Heart right ventricle (tissue), 16 donors: ENCODE measurements at regions not wholly inside any gene's neighbourhood (a gene's known extent, or its start where the extent isn't known, plus 50 kb on each side); places are given as distances from the start of the nearest gene placed in this dataset.

ENCODE experiments used
- ATAC-seq, 8 donors: fragments of 200-7000 bp; cut with Tn5 transposase; one replicate each; pipeline ENCODE4 v1.9.1; 2020; ENCODE audit warnings: mild to moderate bottlenecking in 8 of 8, moderate library complexity in 8 of 8, moderate number of reproducible peaks in 1 of 8
- DNase-seq, 2 donors: peaks; one replicate each; pipeline ENCODE4 v3.0.0-alpha.2; 2020
- H3K27ac ChIP-seq, 10 donors: fragments of 200-600 bp; sonication (generic) in 2 of 10; one replicate each; pipeline versions ENCODE4 v1.5.0 to v1.8.0; 2020 to 2022; ENCODE audit warnings: mild to moderate bottlenecking in 3 of 10
- H3K27me3 ChIP-seq, 7 donors: fragments of 200-600 bp; one replicate each; pipeline ENCODE4 v1.8.0; 2021 to 2022; ENCODE audit warnings: mild to moderate bottlenecking in 2 of 7
- H3K36me3 ChIP-seq, 9 donors: fragments of 200-600 bp; sonication (generic) in 1 of 9; one replicate each; pipeline versions ENCODE4 v1.5.0 to v1.8.0; 2020 to 2022; ENCODE audit warnings: mild to moderate bottlenecking in 2 of 9
- H3K4me1 ChIP-seq, 9 donors: fragments of 200-600 bp; sonication (generic) in 1 of 9; one replicate each; pipeline versions ENCODE4 v1.5.0 to v1.8.0; 2020 to 2022; ENCODE audit warnings: mild to moderate bottlenecking in 4 of 9
- H3K4me3 ChIP-seq, 10 donors: fragments of 200-600 bp; sonication (generic) in 2 of 10; one replicate each; pipeline versions ENCODE4 v1.5.0 to v1.8.0; 2020 to 2022; ENCODE audit warnings: mild to moderate bottlenecking in 7 of 10, moderate library complexity in 2 of 10
- H3K9me3 ChIP-seq, 11 donors: fragments of 200-600 bp in 10 of 11; sonication (generic) in 2 of 11; one replicate each; pipeline versions ENCODE4 v1.5.0 to v1.8.0; 2013 to 2022; ENCODE audit warnings: mild to moderate bottlenecking in 2 of 11, control low read depth in 1 of 11, moderate library complexity in 1 of 11
- WGBS, 2 donors: extraction: QIAGEN DNeasy Blood & Tissue Kit; methylation state at CpG; one replicate each; pipeline ENCODE4 v1.1.7; 2013; ENCODE audit warnings: inconsistent platforms in 1 of 2; 5-methylcytosine and 5-hydroxymethylcytosine counted together
- intact Hi-C, 10 donors: fragments of 100-400 bp; cut with DNase I; formaldehyde crosslinking; loops; one replicate each; pipeline versions ENCODE4 v1.11.1 to v1.14.2; 2022
- TF ChIP-seq, protein P1 (sequence below), 9 donors: fragments of 200-600 bp; sonication (generic) in 2 of 9; IDR thresholded peaks; one replicate each; pipeline versions ENCODE4 v1.5.0 to v1.8.0; 2021 to 2022; ENCODE audit warnings: antibody characterized with exemption in 9 of 9, mild to moderate bottlenecking in 5 of 9, moderate library complexity in 1 of 9
- donor health status: Arrhythmogenic right ventricular cardiomyopathy.
- donor health status: ischemic (EF 13 %, LVEDD 7.1; RV severe dilation, severe dysfunction).
- donor health status: healthy with polysubstance abuse.
- donor health status: DM: no; HTN: yes; CAD: no.
- donor health status: DM: no; HTN: no; CAD: no.
- donor health status: ischemic (EF 25% LVEDD 6.9; RV normal size, moderate dysfunction).
- donor health status: ischemic (EF 25% LVEDD 5.7; RV mildly dilated, moderate dysfunction).
- donor health status: healthy.
- donor health status: DM: yes; HTN: yes; CAD: no.
- donor health status: Ischemic cardiomyopathy.
- donor health status: ischemic (EF 35%, LVEDD 5.7; RV mildly dilated, moderate dysfunction).
- donor health status: nonischemic (EF 11% LVEDD 7.7; RV severe dilation, severe dysfunction).
- donor health status: DM: yes; HTN: yes; CAD: no.
- donor health status: PGD.
- donor health status: ischemic (EF 29% LVEDD 5.4; RV normal size, mild dysfunction).
- donor health status: nonischemic (EF 23%, LVEDD 6.1; RV moderate dilation, normal function).

DNA sequence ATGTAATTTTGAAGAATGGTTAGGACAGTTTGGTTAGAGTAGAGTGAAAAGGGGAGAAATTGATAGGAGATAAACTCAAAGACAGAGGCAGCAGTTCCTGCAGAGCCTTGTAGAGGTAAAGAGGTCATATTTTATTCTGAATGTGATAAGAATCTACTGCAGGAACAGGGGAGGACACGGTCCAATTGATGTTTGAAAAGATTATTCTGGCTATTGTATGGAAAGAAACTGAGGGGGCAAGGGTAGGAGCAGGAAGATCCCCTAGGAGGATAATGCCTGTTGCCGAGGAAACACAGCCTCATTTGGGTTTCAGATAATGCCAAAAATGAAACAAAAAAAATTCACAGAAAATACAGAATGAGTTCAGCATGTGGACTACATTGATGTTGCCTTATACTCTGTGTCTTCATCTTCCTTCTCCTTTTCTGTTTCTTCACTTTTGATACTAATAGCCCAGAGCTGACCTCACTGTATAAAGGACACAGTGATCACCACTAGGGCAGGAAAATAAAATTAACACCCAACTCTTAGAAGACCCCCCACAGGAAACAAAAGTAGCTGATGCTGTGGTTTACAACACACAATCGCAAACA, 454.6 kb upstream of the UBE2E2 start:
- H3K27ac ChIP-seq, result no peak overlapping the region
- DNase-seq (no peak), ATAC-seq (no peak)
- H3K27me3 ChIP-seq, result no peaks in the 10 kb centered on the region
- TF ChIP-seq, protein P1, sequence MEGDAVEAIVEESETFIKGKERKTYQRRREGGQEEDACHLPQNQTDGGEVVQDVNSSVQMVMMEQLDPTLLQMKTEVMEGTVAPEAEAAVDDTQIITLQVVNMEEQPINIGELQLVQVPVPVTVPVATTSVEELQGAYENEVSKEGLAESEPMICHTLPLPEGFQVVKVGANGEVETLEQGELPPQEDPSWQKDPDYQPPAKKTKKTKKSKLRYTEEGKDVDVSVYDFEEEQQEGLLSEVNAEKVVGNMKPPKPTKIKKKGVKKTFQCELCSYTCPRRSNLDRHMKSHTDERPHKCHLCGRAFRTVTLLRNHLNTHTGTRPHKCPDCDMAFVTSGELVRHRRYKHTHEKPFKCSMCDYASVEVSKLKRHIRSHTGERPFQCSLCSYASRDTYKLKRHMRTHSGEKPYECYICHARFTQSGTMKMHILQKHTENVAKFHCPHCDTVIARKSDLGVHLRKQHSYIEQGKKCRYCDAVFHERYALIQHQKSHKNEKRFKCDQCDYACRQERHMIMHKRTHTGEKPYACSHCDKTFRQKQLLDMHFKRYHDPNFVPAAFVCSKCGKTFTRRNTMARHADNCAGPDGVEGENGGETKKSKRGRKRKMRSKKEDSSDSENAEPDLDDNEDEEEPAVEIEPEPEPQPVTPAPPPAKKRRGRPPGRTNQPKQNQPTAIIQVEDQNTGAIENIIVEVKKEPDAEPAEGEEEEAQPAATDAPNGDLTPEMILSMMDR (IDR thresholded peaks at IDR 0.05), result no peak
- H3K36me3 ChIP-seq, result no peaks in the 10 kb centered on the region
- 43 to 44% methylated on average over 3 of the region's 3 CpGs for WGBS, 2 donors
- H3K9me3 ChIP-seq, result peaks cover 0 to 16% (median 0%) of the 10 kb centered on the region in 11 donors
- intact Hi-C loops, result no loop called here
- H3K4me3 ChIP-seq, result no peak overlapping the region
- no peaks in the 10 kb centered on the region for H3K4me1 ChIP-seq

DNA sequence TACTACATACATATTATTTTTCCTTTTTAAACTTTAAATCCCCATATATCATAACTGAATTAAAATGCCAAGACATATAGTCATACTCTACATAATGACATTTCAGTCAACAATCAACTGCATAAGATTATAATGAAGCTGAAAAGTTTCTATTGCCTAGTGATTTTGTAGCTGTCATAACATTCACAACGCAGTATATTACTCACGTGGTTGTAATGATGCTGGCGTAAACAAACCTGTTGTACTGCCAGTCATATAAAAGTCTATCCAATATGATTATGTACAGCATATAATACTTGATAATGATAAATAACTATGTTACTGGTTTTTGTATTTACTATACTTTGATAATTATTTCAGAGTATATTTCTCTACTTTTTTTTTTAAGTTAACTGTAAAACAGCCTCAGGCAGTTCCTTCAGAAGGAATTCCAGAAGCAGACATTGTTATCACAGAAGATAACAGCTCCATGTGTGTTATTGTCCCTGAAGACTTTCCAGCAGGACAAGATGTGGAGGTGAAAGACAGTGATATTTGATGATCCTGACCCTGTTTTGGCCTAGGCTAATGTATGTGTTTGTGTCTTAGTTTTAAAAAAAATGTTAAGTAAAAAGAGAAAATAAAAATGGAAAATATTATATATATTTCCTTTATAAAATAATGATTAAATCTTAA, 443.4 kb upstream of the UBE2E2 start:
- Histone ChIP-seq H3K4me3 (no peak overlapping the region), H3K27me3 (no peaks in the 10 kb centered on the region), H3K27ac (no peak overlapping the region), H3K9me3 (peaks cover 0 to 23% (median 0%) of the 10 kb centered on the region in 11 donors), H3K36me3 (no peaks in the 10 kb centered on the region), H3K4me1 (no peaks in the 10 kb centered on the region)
- 60 to 67% methylated on average over 3 of the region's 3 CpGs for WGBS, 2 donors
- intact Hi-C loops, result no loop called here
- DNase-seq (no peak), ATAC-seq (no peak)
- TF ChIP-seq, protein P1 (IDR thresholded peaks at IDR 0.05), result no peak

DNA sequence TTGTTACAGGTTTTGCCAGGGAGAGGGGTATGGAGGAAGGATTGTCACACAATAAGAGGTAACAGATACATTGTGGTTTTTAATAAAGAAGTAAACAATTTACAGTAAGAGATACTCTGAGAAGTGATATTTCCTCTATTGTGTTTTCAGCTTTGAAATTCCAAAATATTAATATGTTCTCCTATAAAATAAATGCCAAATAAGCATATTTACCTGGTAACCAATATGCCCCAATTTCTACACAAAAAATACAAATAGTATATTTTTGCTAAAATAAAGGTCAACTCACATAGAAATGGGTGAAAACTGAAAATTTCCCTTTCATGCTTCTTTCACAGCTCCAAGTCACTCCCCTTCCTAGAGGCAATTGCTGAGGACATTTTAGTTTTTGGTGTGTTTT, 437.4 kb upstream of the UBE2E2 start:
- no peaks in the 10 kb centered on the region for H3K36me3 ChIP-seq
- ATAC-seq, result no peak
- H3K4me3 ChIP-seq, result no peak overlapping the region
- no peak for DNase-seq
- intact Hi-C loops, result no loop called here
- H3K27ac ChIP-seq, result no peak overlapping the region
- peaks cover 0 to 12% (median 0%) of the 10 kb centered on the region in 11 donors for H3K9me3 ChIP-seq
- no peaks in the 10 kb centered on the region for H3K27me3 ChIP-seq
- TF ChIP-seq, protein P1 (IDR thresholded peaks at IDR 0.05), result no peak
- no peaks in the 10 kb centered on the region for H3K4me1 ChIP-seq

DNA sequence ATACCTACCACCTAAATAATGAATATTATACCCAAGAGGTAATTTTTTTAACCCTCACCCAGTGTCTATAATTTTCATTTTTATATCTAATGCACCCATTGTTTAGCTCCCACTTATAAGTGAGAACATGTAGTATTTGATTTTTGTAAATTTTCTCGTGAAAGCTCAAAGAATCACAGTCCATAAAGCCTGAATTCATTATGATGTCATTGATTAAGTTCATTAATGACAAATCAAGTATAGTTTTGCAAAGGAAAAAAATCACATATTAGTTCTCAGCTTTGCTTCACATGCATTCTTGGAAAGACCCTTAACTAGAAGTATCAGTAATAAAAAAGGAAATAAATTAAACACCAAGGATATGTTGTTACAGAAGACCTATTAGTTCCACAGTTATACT, 425.3 kb upstream of the UBE2E2 start:
- intact Hi-C loops, result no loop called here
- TF ChIP-seq, protein P1 (IDR thresholded peaks at IDR 0.05), result no peak
- Histone ChIP-seq H3K9me3 (peaks cover 0 to 9% (median 0%) of the 10 kb centered on the region in 11 donors), H3K27me3 (no peaks in the 10 kb centered on the region), H3K27ac (no peak overlapping the region), H3K4me3 (no peak overlapping the region), H3K36me3 (no peaks in the 10 kb centered on the region), H3K4me1 (no peaks in the 10 kb centered on the region)
- no peak for ATAC-seq
- 74 to 89% methylated on average over 1 of the region's 1 CpG for WGBS, 2 donors
- no peak for DNase-seq
